ENCODE measurements at regions not wholly inside any gene's neighbourhood (a gene's known extent, or its start where the extent isn't known, plus 50 kb on each side); places are given as distances from the start of the nearest gene placed in this dataset.

- TF ChIP-seq CTCF (IDR thresholded peaks at IDR 0.05) (no peak), POLR2AphosphoS5 (IDR thresholded peaks at IDR 0.05) (no peak), POLR2A (IDR thresholded peaks at IDR 0.05) (no peak)
These were observed 172.7 kb upstream of the MAST4 start for GRCh38 chr5:66423484-66423883.

Data from suprapubic skin (tissue), 4 donors.